Fibroblast of gingiva (primary cell): ENCODE measurements at regions not wholly inside any gene's neighbourhood (a gene's known extent, or its start where the extent isn't known, plus 50 kb on each side); places are given as distances from the start of the nearest gene placed in this dataset.
"Not testable (repeated sequence)": the region's sequence is repeated elsewhere in the genome, so short reads cannot be mapped to it uniquely, and the experiment has no call there.

ENCODE experiments used
- DNase-seq: peaks from one replicate; pipeline ENCODE4 v3.0.0-alpha.2; 2011; ENCODE audit warnings: low read depth

- no peak for DNase-seq
Measured at GRCh38 chr9:28923351-28923750, 1350.1 kb upstream of the C9orf72 start.

GRCh38 chr9:28925157-28925556, 1351.9 kb upstream of the C9orf72 start:
- DNase-seq: no peak

GRCh38 chr9:28926306-28926705, 1353.0 kb upstream of the C9orf72 start:
- DNase-seq: no peak

- DNase-seq: no peak
Measured at GRCh38 chr9:28927691-28928090, 1354.4 kb upstream of the C9orf72 start.

- DNase-seq: no peak
Measured at GRCh38 chr9:28929433-28929832, 1356.2 kb upstream of the C9orf72 start.

- no peak for DNase-seq
Measured at GRCh38 chr9:28930766-28931165, 1357.5 kb upstream of the C9orf72 start.

GRCh38 chr9:28934111-28934510, 1360.8 kb upstream of the C9orf72 start:
- DNase-seq: no peak

GRCh38 chr9:28938981-28939380, 1365.7 kb upstream of the C9orf72 start:
- no peak for DNase-seq

- DNase-seq: no peak
Measured at GRCh38 chr9:28941856-28942255, 1368.6 kb upstream of the C9orf72 start.

GRCh38 chr9:28942941-28943340, 1369.7 kb upstream of the C9orf72 start:
- no peak for DNase-seq

- DNase-seq: no peak
Measured at GRCh38 chr9:28946648-28947047, 1373.4 kb upstream of the C9orf72 start.

- no peak for DNase-seq
Measured at GRCh38 chr9:28951945-28952344, 1378.7 kb upstream of the C9orf72 start.

GRCh38 chr9:28956116-28956880, 1383.0 kb upstream of the C9orf72 start:
- DNase-seq: no peak

GRCh38 chr9:28960602-28961001, 1387.3 kb upstream of the C9orf72 start:
- DNase-seq: no peak

GRCh38 chr9:28961623-28962022, 1388.3 kb upstream of the C9orf72 start:
- DNase-seq: no peak

GRCh38 chr9:28967226-28967625, 1393.9 kb upstream of the C9orf72 start:
- DNase-seq: no peak

- DNase-seq: no peak
Measured at GRCh38 chr9:28970241-28970654, 1397.0 kb upstream of the C9orf72 start.

GRCh38 chr9:28971881-28972280, 1398.6 kb upstream of the C9orf72 start:
- no peak for DNase-seq

- DNase-seq: no peak
Measured at GRCh38 chr9:28976250-28976649, 1403.0 kb upstream of the C9orf72 start.

- no peak for DNase-seq
Measured at GRCh38 chr9:28976684-28977083, 1403.4 kb upstream of the C9orf72 start.

- no peak for DNase-seq
Measured at GRCh38 chr9:28981129-28981528, 1407.8 kb upstream of the C9orf72 start.

- DNase-seq: no peak
Measured at GRCh38 chr9:28981711-28982110, 1408.4 kb upstream of the C9orf72 start.

GRCh38 chr9:28984016-28984415, 1410.7 kb upstream of the C9orf72 start:
- no peak for DNase-seq

GRCh38 chr9:28990009-28990408, 1416.7 kb upstream of the C9orf72 start:
- DNase-seq: not testable (repeated sequence)
